ENCODE measurements at regions not wholly inside any gene's neighbourhood (a gene's known extent, or its start where the extent isn't known, plus 50 kb on each side); places are given as distances from the start of the nearest gene placed in this dataset.
"Not testable (repeated sequence)": the region's sequence is repeated elsewhere in the genome, so short reads cannot be mapped to it uniquely, and the experiment has no call there.

DNA sequence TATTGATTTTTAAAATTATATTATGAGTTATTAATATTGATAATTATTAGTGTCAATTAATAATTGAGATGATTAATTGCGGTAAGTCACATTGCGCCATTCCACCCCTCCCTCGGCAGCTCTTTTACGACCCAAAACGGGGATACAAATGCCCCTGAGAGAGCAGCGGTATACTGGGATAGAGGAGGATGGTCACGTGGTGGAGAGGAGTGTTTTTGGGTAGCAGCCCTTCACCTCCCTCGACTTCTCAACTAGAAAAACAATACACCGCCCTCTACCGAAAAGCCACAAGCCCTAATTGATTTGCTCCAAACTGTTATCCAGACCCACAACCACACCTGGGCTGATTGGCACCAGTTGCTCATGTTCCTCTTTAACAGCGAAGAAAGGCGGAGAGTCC, 71.0 kb downstream of the DAPL1 start:
- POLR2A ChIA-PET; DNase-seq (ENCODE audit: low read depth, low spot score); H3K36me3 ChIP-seq (ENCODE audit: control insufficient read depth in 1 of 2, insufficient read depth in 2 of 2, low read length in 2 of 2); BruUV-seq (replicated peaks); H3K4me3 ChIP-seq (replicated peaks in 1 of 2; ENCODE audit: low read depth in 1 of 2, low read length in 2 of 2); H3K9me2 ChIP-seq (ENCODE audit: insufficient read depth); H2AFZ ChIP-seq (ENCODE audit: low read depth, low read length, poor library complexity, severe bottlenecking); H3K27me3 ChIP-seq (ENCODE audit: insufficient read depth, low read length); ATAC-seq; H3K4me1 ChIP-seq (ENCODE audit: control insufficient read depth in 1 of 2, insufficient read depth in 2 of 2, low read length in 2 of 2); intact Hi-C loops (cut with micrococcal nuclease); H3K79me2 ChIP-seq (ENCODE audit: insufficient read depth, low read length); H4K20me1 ChIP-seq (ENCODE audit: insufficient read depth); CTCF ChIA-PET; RAD21 ChIA-PET (ENCODE audit: low non-redundant PET in 1 of 2, low total read pairs in 2 of 2, uncharacterized antibody in 2 of 2, unreplicated experiment in 2 of 2); H3K4me2 ChIP-seq (ENCODE audit: low read length); H3K27ac ChIP-seq (ENCODE audit: low read depth, low read length); H3K9me3 ChIP-seq (ENCODE audit: control insufficient read depth in 1 of 2, insufficient read depth in 1 of 2, low read depth in 1 of 2, low read length in 2 of 2); H3K9ac ChIP-seq (ENCODE audit: low read length): not testable (repeated sequence)

DNA sequence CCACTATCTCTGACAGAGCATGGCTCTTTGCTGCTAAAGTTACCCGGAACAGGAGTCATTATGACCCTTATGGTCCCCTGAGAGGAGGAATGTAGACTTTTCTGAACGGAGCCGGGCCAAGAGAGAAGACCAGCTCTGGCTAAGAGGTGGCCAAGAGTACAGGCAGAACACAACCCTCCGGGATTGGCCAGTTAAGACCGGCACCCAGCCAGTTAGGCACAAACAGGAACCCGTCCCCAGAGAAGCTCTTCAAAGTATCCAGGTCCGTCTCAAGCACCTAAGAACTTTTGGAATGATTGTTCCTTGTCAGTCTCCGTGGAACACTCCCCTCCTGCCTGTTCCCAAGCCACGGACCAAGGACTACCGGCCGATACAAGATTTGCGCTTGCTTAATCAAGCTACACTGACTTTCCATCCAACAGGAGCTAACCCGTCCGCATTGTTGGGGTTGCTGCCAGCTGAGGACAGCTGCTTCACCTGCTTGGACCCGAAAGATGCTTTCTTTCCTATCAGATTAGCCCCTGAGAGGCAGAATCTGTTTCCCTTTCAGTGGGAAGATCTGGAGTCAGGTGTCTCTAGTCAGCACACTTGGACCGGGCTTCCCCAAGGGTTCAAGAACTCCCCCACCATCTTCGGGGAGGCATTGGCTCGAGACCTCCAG, 72.5 kb downstream of the DAPL1 start:
- H3K9ac ChIP-seq (ENCODE audit: low read length); H3K27ac ChIP-seq (ENCODE audit: low read depth, low read length); ATAC-seq; RAD21 ChIA-PET (ENCODE audit: low non-redundant PET in 1 of 2, low total read pairs in 2 of 2, uncharacterized antibody in 2 of 2, unreplicated experiment in 2 of 2); CTCF ChIA-PET; H3K9me3 ChIP-seq (ENCODE audit: control insufficient read depth in 1 of 2, insufficient read depth in 1 of 2, low read depth in 1 of 2, low read length in 2 of 2); H3K4me2 ChIP-seq (ENCODE audit: low read length); H4K20me1 ChIP-seq (ENCODE audit: insufficient read depth); BruUV-seq (replicated peaks); H3K36me3 ChIP-seq (ENCODE audit: control insufficient read depth in 1 of 2, insufficient read depth in 2 of 2, low read length in 2 of 2); H3K79me2 ChIP-seq (ENCODE audit: insufficient read depth, low read length); H3K4me1 ChIP-seq (ENCODE audit: control insufficient read depth in 1 of 2, insufficient read depth in 2 of 2, low read length in 2 of 2); H3K9me2 ChIP-seq (ENCODE audit: insufficient read depth); H2AFZ ChIP-seq (ENCODE audit: low read depth, low read length, poor library complexity, severe bottlenecking); DNase-seq (ENCODE audit: low read depth, low spot score); POLR2A ChIA-PET; intact Hi-C loops (cut with micrococcal nuclease); H3K4me3 ChIP-seq (replicated peaks in 1 of 2; ENCODE audit: low read depth in 1 of 2, low read length in 2 of 2); H3K27me3 ChIP-seq (ENCODE audit: insufficient read depth, low read length): not testable (repeated sequence)

DNA sequence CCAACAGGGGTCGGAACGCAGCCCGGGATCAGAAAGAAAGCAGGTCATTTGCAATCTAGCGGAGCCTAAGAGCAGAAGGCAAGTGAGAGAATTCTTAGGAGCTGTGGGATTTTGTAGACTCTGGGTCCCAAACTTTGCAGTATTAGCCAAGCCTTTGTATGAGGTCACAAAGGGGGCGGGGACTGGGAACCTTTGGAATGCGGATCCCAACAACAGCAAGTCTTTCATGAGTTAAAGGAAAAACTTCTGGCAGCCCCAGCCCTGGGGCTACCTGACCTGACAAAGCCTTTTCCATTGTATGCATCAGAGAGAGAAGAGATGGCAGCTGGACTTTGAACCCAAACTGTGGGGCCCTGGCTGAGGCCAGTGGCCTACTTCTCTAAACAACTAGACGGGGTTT, 73.3 kb downstream of the DAPL1 start:
- H3K27me3 ChIP-seq (ENCODE audit: insufficient read depth, low read length); RAD21 ChIA-PET (ENCODE audit: low non-redundant PET in 1 of 2, low total read pairs in 2 of 2, uncharacterized antibody in 2 of 2, unreplicated experiment in 2 of 2); H3K9me3 ChIP-seq (ENCODE audit: control insufficient read depth in 1 of 2, insufficient read depth in 1 of 2, low read depth in 1 of 2, low read length in 2 of 2); POLR2A ChIA-PET; ATAC-seq; H3K79me2 ChIP-seq (ENCODE audit: insufficient read depth, low read length); DNase-seq (ENCODE audit: low read depth, low spot score); BruUV-seq (replicated peaks); H2AFZ ChIP-seq (ENCODE audit: low read depth, low read length, poor library complexity, severe bottlenecking); H3K9me2 ChIP-seq (ENCODE audit: insufficient read depth); H4K20me1 ChIP-seq (ENCODE audit: insufficient read depth); H3K4me2 ChIP-seq (ENCODE audit: low read length); intact Hi-C loops (cut with micrococcal nuclease); H3K4me1 ChIP-seq (ENCODE audit: control insufficient read depth in 1 of 2, insufficient read depth in 2 of 2, low read length in 2 of 2); H3K27ac ChIP-seq (ENCODE audit: low read depth, low read length); H3K4me3 ChIP-seq (replicated peaks in 1 of 2; ENCODE audit: low read depth in 1 of 2, low read length in 2 of 2); H3K9ac ChIP-seq (ENCODE audit: low read length); CTCF ChIA-PET; H3K36me3 ChIP-seq (ENCODE audit: control insufficient read depth in 1 of 2, insufficient read depth in 2 of 2, low read length in 2 of 2): not testable (repeated sequence)

DNA sequence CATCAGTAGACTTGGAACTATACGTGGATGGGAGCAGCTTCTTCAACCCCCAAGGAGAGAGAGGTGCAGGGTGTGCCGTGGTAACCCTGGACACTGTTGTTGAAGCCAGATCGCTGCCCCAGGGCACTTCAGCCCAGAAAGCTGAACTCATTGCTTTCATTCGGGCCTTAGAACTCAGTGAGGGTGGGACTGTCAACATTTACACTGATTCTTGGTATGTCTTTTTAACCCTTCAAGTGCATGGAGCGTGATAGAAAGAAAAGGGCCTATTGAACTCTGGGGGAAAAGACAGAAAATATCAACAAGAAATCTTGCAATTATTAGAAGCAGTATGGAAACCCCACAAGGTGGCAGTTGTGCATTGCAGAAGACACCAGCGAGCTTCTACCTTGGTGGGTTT, 74.0 kb downstream of the DAPL1 start:
- H3K9me3 ChIP-seq (ENCODE audit: control insufficient read depth in 1 of 2, insufficient read depth in 1 of 2, low read depth in 1 of 2, low read length in 2 of 2); H3K4me2 ChIP-seq (ENCODE audit: low read length); RAD21 ChIA-PET (ENCODE audit: low non-redundant PET in 1 of 2, low total read pairs in 2 of 2, uncharacterized antibody in 2 of 2, unreplicated experiment in 2 of 2); BruUV-seq (replicated peaks); H3K4me1 ChIP-seq (ENCODE audit: control insufficient read depth in 1 of 2, insufficient read depth in 2 of 2, low read length in 2 of 2); H3K27ac ChIP-seq (ENCODE audit: low read depth, low read length); H3K27me3 ChIP-seq (ENCODE audit: insufficient read depth, low read length); POLR2A ChIA-PET; H3K9me2 ChIP-seq (ENCODE audit: insufficient read depth); H3K36me3 ChIP-seq (ENCODE audit: control insufficient read depth in 1 of 2, insufficient read depth in 2 of 2, low read length in 2 of 2); H3K79me2 ChIP-seq (ENCODE audit: insufficient read depth, low read length); intact Hi-C loops (cut with micrococcal nuclease); DNase-seq (ENCODE audit: low read depth, low spot score); H3K9ac ChIP-seq (ENCODE audit: low read length); CTCF ChIA-PET; H4K20me1 ChIP-seq (ENCODE audit: insufficient read depth); H2AFZ ChIP-seq (ENCODE audit: low read depth, low read length, poor library complexity, severe bottlenecking); H3K4me3 ChIP-seq (replicated peaks in 1 of 2; ENCODE audit: low read depth in 1 of 2, low read length in 2 of 2); ATAC-seq: not testable (repeated sequence)

DNA sequence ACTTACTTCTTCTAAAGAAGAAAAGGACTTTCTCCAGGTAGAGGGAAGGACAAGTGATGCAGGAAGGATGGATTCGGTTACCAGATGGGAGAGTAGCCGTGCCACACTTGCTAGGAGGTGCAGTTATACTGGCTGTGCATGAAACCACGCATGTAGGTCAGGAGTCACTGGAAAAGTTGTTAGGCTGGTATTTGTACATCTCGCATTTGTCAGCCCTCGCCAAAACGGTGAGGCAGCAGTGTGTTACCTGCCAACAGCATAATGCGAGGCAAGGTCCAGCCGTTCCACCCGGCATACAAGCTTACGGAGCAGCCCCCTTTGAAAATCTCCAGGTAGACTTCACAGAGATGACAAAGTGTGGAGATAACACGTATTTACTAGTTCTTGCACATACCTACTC, 74.5 kb downstream of the DAPL1 start:
- RAD21 ChIA-PET (ENCODE audit: low non-redundant PET in 1 of 2, low total read pairs in 2 of 2, uncharacterized antibody in 2 of 2, unreplicated experiment in 2 of 2); H3K9ac ChIP-seq (ENCODE audit: low read length); BruUV-seq (replicated peaks); H3K9me3 ChIP-seq (ENCODE audit: control insufficient read depth in 1 of 2, insufficient read depth in 1 of 2, low read depth in 1 of 2, low read length in 2 of 2); DNase-seq (ENCODE audit: low read depth, low spot score); H3K36me3 ChIP-seq (ENCODE audit: control insufficient read depth in 1 of 2, insufficient read depth in 2 of 2, low read length in 2 of 2); H2AFZ ChIP-seq (ENCODE audit: low read depth, low read length, poor library complexity, severe bottlenecking); H3K79me2 ChIP-seq (ENCODE audit: insufficient read depth, low read length); ATAC-seq; H3K27me3 ChIP-seq (ENCODE audit: insufficient read depth, low read length); H3K27ac ChIP-seq (ENCODE audit: low read depth, low read length); H4K20me1 ChIP-seq (ENCODE audit: insufficient read depth); H3K4me3 ChIP-seq (replicated peaks in 1 of 2; ENCODE audit: low read depth in 1 of 2, low read length in 2 of 2); H3K4me1 ChIP-seq (ENCODE audit: control insufficient read depth in 1 of 2, insufficient read depth in 2 of 2, low read length in 2 of 2); H3K9me2 ChIP-seq (ENCODE audit: insufficient read depth); CTCF ChIA-PET; intact Hi-C loops (cut with micrococcal nuclease); POLR2A ChIA-PET; H3K4me2 ChIP-seq (ENCODE audit: low read length): not testable (repeated sequence)
